IPS-18a (cell line): ENCODE measurements at regions not wholly inside any gene's neighbourhood (a gene's known extent, or its start where the extent isn't known, plus 50 kb on each side); places are given as distances from the start of the nearest gene placed in this dataset.

ENCODE experiments used
- H3K27ac ChIP-seq: one replicate; pipeline ENCODE4 v1.5.1; 2013; ENCODE audit warnings: low read length
- H3K27me3 ChIP-seq: one replicate; pipeline ENCODE4 v1.6.1; 2013; ENCODE audit warnings: mild to moderate bottlenecking, low read length; ENCODE audit not compliant: control insufficient read depth, insufficient read depth
- H3K36me3 ChIP-seq: one replicate; pipeline ENCODE4 v1.6.1; 2013; ENCODE audit warnings: low read depth, low read length; ENCODE audit not compliant: control insufficient read depth
- H3K4me1 ChIP-seq: one replicate; pipeline ENCODE4 v1.6.1; 2013; ENCODE audit warnings: low read depth, low read length; ENCODE audit not compliant: control insufficient read depth
- H3K4me3 ChIP-seq: one replicate; pipeline ENCODE4 v1.5.1; 2013; ENCODE audit warnings: low read length
- H3K9ac ChIP-seq: one replicate; pipeline ENCODE4 v1.6.1; 2013; ENCODE audit warnings: mild to moderate bottlenecking, low read length, moderate library complexity
- H3K9me3 ChIP-seq: one replicate; pipeline ENCODE4 v1.6.1; 2013; ENCODE audit warnings: low read depth, low read length; ENCODE audit not compliant: control insufficient read depth

DNA sequence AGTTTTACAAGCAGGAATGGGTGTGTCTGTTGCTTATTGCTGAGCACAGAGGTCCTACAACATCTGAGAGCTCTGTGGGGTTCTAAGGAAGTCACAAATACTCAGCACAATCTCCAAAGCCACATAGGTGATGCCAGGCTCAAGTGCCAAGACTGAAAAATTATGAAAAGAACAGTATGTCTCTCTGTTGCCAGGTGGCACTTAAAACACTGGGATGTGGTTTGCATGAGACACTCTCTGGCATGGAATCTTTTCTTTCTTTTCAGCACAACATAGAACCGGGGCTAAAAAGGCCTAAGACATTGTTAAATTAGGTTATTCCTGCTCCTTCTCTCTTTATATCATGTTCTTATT is 127.3 kb upstream of the PRICKLE2 start:
- Histone ChIP-seq H3K4me1 (no peaks in the 10 kb centered on the region), H3K4me3 (no peak overlapping the region), H3K9ac (no peak overlapping the region), H3K27ac (no peak overlapping the region), H3K27me3 (no peaks in the 10 kb centered on the region), H3K9me3 (no peaks in the 10 kb centered on the region), H3K36me3 (no peaks in the 10 kb centered on the region)

GRCh38 chr3:64351713-64352638 is 126.7 kb upstream of the PRICKLE2 start:
- H3K36me3 ChIP-seq: no peaks in the 10 kb centered on the region
- H3K4me3 ChIP-seq: no peak overlapping the region
- no peaks in the 10 kb centered on the region for H3K9me3 ChIP-seq
- H3K27ac ChIP-seq: no peak overlapping the region
- no peaks in the 10 kb centered on the region for H3K4me1 ChIP-seq
- H3K27me3 ChIP-seq: no peaks in the 10 kb centered on the region
- no peak overlapping the region for H3K9ac ChIP-seq

GRCh38 chr3:64349551-64349950 is 124.3 kb upstream of the PRICKLE2 start:
- Histone ChIP-seq H3K4me1 (peaks cover 10% of the 10 kb centered on the region), H3K27me3 (no peaks in the 10 kb centered on the region), H3K4me3 (no peak overlapping the region), H3K9me3 (no peaks in the 10 kb centered on the region), H3K36me3 (no peaks in the 10 kb centered on the region), H3K9ac (no peak overlapping the region), H3K27ac (no peak overlapping the region)

DNA sequence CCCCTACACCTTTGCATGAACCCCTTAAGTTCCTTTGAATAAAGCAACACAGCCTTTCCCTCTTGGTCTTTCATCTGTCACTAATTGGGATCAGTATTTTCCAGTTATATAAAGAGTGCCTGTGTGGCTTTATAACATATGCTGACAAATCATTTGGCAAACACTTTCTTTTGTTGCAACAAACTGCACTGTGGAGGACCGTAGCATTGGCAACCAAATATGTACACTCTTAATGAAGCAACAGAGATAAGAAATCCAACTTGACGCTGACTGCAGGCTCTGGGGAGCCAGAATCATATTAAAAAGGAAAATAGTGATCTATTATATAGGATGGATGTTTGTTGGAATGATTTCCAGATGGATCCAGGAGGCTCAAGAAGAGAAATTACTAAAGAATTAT is 120.1 kb upstream of the PRICKLE2 start:
- H3K4me1 ChIP-seq: peaks cover 32% of the 10 kb centered on the region
- no peak overlapping the region for H3K4me3 ChIP-seq
- no peak overlapping the region for H3K9ac ChIP-seq
- no peaks in the 10 kb centered on the region for H3K27me3 ChIP-seq
- H3K36me3 ChIP-seq: no peaks in the 10 kb centered on the region
- H3K27ac ChIP-seq: no peak overlapping the region
- no peaks in the 10 kb centered on the region for H3K9me3 ChIP-seq

GRCh38 chr3:64344721-64345207 is 119.5 kb upstream of the PRICKLE2 start:
- H3K9me3 ChIP-seq: no peaks in the 10 kb centered on the region
- H3K27me3 ChIP-seq: no peaks in the 10 kb centered on the region
- H3K9ac ChIP-seq: no peak overlapping the region
- no peaks in the 10 kb centered on the region for H3K36me3 ChIP-seq
- no peak overlapping the region for H3K27ac ChIP-seq
- H3K4me1 ChIP-seq: peaks cover 32% of the 10 kb centered on the region
- H3K4me3 ChIP-seq: no peak overlapping the region

GRCh38 chr3:64343689-64344430 is 118.6 kb upstream of the PRICKLE2 start:
- no peak overlapping the region for H3K9ac ChIP-seq
- no peak overlapping the region for H3K27ac ChIP-seq
- H3K4me1 ChIP-seq: peaks cover 32% of the 10 kb centered on the region
- no peak overlapping the region for H3K4me3 ChIP-seq
- no peaks in the 10 kb centered on the region for H3K9me3 ChIP-seq
- no peaks in the 10 kb centered on the region for H3K27me3 ChIP-seq
- H3K36me3 ChIP-seq: no peaks in the 10 kb centered on the region

- Histone ChIP-seq H3K4me3 (no peak overlapping the region), H3K9me3 (no peaks in the 10 kb centered on the region), H3K27ac (no peak overlapping the region), H3K4me1 (peaks cover 32% of the 10 kb centered on the region), H3K9ac (no peak overlapping the region), H3K36me3 (no peaks in the 10 kb centered on the region), H3K27me3 (no peaks in the 10 kb centered on the region)
Observed at GRCh38 chr3:64342940-64343688, 117.8 kb upstream of the PRICKLE2 start.

GRCh38 chr3:64341296-64341695 is 116.0 kb upstream of the PRICKLE2 start:
- peaks cover 32% of the 10 kb centered on the region for H3K4me1 ChIP-seq
- no peak overlapping the region for H3K27ac ChIP-seq
- no peaks in the 10 kb centered on the region for H3K27me3 ChIP-seq
- H3K9me3 ChIP-seq: no peaks in the 10 kb centered on the region
- H3K4me3 ChIP-seq: no peak overlapping the region
- no peaks in the 10 kb centered on the region for H3K36me3 ChIP-seq
- H3K9ac ChIP-seq: no peak overlapping the region

- H3K4me1 ChIP-seq: peaks cover 32% of the 10 kb centered on the region
Observed at GRCh38 chr3:64340641-64341101, 115.4 kb upstream of the PRICKLE2 start.

GRCh38 chr3:64336488-64336887 is 111.2 kb upstream of the PRICKLE2 start:
- H3K9me3 ChIP-seq: no peaks in the 10 kb centered on the region
- no peak overlapping the region for H3K9ac ChIP-seq
- H3K4me1 ChIP-seq: no peaks in the 10 kb centered on the region

More at GRCh38 chr3:64340641-64341101, 115.4 kb upstream of the PRICKLE2 start:
- no peak overlapping the region for H3K9ac ChIP-seq
- H3K27ac ChIP-seq: peak overlapping the region; percentile 11
- no peak overlapping the region for H3K4me3 ChIP-seq
- H3K9me3 ChIP-seq: no peaks in the 10 kb centered on the region
- H3K27me3 ChIP-seq: no peaks in the 10 kb centered on the region
- H3K36me3 ChIP-seq: no peaks in the 10 kb centered on the region

More at GRCh38 chr3:64336488-64336887, 111.2 kb upstream of the PRICKLE2 start:
- Histone ChIP-seq H3K27me3 (no peaks in the 10 kb centered on the region), H3K27ac (no peak overlapping the region), H3K36me3 (no peaks in the 10 kb centered on the region), H3K4me3 (no peak overlapping the region)
